ENCODE measurements at regions not wholly inside any gene's neighbourhood (a gene's known extent, or its start where the extent isn't known, plus 50 kb on each side); places are given as distances from the start of the nearest gene placed in this dataset.

- TF ChIP-seq MAX (IDR thresholded peaks at IDR 0.05) (no peak), TAF1 (IDR thresholded peaks at IDR 0.05; ENCODE audit: low read depth) (no peak), TCF12 (IDR thresholded peaks at IDR 0.05; ENCODE audit: low read depth) (no peak), FOXM1 (IDR thresholded peaks at IDR 0.05; ENCODE audit: borderline replicate concordance, low read depth) (no peak), TEAD4 (IDR thresholded peaks at IDR 0.05) (no peak), CEBPB (IDR thresholded peaks at IDR 0.05) (no peak), USF1 (IDR thresholded peaks at IDR 0.05) (no peak), YY1 (IDR thresholded peaks at IDR 0.05; ENCODE audit: low read depth) (no peak), NFIC (IDR thresholded peaks at IDR 0.05) (no peak)
- TF ChIP-seq, protein P1, sequence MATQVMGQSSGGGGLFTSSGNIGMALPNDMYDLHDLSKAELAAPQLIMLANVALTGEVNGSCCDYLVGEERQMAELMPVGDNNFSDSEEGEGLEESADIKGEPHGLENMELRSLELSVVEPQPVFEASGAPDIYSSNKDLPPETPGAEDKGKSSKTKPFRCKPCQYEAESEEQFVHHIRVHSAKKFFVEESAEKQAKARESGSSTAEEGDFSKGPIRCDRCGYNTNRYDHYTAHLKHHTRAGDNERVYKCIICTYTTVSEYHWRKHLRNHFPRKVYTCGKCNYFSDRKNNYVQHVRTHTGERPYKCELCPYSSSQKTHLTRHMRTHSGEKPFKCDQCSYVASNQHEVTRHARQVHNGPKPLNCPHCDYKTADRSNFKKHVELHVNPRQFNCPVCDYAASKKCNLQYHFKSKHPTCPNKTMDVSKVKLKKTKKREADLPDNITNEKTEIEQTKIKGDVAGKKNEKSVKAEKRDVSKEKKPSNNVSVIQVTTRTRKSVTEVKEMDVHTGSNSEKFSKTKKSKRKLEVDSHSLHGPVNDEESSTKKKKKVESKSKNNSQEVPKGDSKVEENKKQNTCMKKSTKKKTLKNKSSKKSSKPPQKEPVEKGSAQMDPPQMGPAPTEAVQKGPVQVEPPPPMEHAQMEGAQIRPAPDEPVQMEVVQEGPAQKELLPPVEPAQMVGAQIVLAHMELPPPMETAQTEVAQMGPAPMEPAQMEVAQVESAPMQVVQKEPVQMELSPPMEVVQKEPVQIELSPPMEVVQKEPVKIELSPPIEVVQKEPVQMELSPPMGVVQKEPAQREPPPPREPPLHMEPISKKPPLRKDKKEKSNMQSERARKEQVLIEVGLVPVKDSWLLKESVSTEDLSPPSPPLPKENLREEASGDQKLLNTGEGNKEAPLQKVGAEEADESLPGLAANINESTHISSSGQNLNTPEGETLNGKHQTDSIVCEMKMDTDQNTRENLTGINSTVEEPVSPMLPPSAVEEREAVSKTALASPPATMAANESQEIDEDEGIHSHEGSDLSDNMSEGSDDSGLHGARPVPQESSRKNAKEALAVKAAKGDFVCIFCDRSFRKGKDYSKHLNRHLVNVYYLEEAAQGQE (IDR thresholded peaks at IDR 0.05; ENCODE audit: low read depth), result no peak
Measured at GRCh38 chr6:71588490-71588889, 297.9 kb upstream of the RIMS1 start.

DNA sequence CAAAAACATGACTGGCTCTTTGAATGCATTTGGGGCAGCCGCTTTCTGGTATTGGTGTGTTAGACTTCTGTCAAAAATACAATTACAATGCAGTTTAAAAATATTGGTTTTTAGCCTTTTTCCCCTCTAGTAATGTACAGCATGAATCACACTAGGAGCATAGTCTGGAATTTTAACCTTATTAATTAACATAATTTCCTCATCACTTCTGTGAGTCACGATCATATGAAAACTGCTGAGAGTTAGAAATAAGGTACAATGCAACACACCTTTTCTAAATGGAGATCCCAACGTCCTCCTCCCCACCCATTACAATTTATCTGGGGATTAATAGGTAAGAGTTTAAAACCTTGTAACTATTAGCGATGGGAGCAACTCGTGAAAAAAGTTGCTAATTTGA, 297.1 kb upstream of the RIMS1 start:
- no peak for TF ChIP-seq EGR1 (IDR thresholded peaks at IDR 0.05)

GRCh38 chr6:71592643-71593042, 293.7 kb upstream of the RIMS1 start:
- TF ChIP-seq ZBTB7A (IDR thresholded peaks at IDR 0.05; ENCODE audit: low read depth) (no peak), EGR1 (IDR thresholded peaks at IDR 0.05) (no peak), EP300 (IDR thresholded peaks at IDR 0.05; ENCODE audit: borderline replicate concordance) (no peak), MAX (IDR thresholded peaks at IDR 0.05) (no peak), YY1 (IDR thresholded peaks at IDR 0.05; ENCODE audit: low read depth) (no peak), TCF12 (IDR thresholded peaks at IDR 0.05; ENCODE audit: low read depth) (no peak), TAF1 (IDR thresholded peaks at IDR 0.05; ENCODE audit: low read depth) (no peak), TEAD4 (IDR thresholded peaks at IDR 0.05) (no peak), FOXM1 (IDR thresholded peaks at IDR 0.05; ENCODE audit: borderline replicate concordance, low read depth) (no peak), CREB1 (IDR thresholded peaks at IDR 0.05; ENCODE audit: low read depth) (no peak), RAD21 (IDR thresholded peaks at IDR 0.05; ENCODE audit: low read depth) (no peak), CEBPB (IDR thresholded peaks at IDR 0.05) (no peak), USF1 (IDR thresholded peaks at IDR 0.05) (no peak)
- TF ChIP-seq, protein P1 (IDR thresholded peaks at IDR 0.05; ENCODE audit: low read depth), result no peak

DNA sequence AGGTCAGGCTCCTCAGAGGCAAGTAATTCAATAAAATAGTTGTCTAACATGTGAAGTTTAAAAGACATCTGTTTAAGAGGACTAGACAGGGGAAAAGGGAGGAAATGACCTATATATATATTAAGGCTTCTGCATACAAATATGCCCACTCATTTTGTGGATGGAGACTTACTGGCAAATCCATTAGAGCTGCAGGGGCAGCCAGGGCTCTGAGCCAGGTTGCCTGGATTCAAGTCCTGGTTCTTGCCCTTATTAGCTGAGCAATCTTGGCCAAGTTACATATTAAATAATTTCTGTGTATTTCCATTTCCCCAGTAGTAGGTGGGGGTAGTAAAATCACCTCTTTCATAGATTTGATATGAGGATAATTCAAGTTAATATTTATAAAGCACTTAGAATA, 287.0 kb upstream of the RIMS1 start:
- TF ChIP-seq TEAD4 (IDR thresholded peaks at IDR 0.05) (no peak), USF1 (IDR thresholded peaks at IDR 0.05) (no peak), CREB1 (IDR thresholded peaks at IDR 0.05; ENCODE audit: low read depth) (no peak), EP300 (IDR thresholded peaks at IDR 0.05; ENCODE audit: borderline replicate concordance) (no peak), NFIC (IDR thresholded peaks at IDR 0.05) (no peak), CEBPB (IDR thresholded peaks at IDR 0.05) (no peak), TAF1 (IDR thresholded peaks at IDR 0.05; ENCODE audit: low read depth) (no peak), ZBTB7A (IDR thresholded peaks at IDR 0.05; ENCODE audit: low read depth) (no peak), FOXM1 (IDR thresholded peaks at IDR 0.05; ENCODE audit: borderline replicate concordance, low read depth) (no peak), TCF12 (IDR thresholded peaks at IDR 0.05; ENCODE audit: low read depth) (no peak)

DNA sequence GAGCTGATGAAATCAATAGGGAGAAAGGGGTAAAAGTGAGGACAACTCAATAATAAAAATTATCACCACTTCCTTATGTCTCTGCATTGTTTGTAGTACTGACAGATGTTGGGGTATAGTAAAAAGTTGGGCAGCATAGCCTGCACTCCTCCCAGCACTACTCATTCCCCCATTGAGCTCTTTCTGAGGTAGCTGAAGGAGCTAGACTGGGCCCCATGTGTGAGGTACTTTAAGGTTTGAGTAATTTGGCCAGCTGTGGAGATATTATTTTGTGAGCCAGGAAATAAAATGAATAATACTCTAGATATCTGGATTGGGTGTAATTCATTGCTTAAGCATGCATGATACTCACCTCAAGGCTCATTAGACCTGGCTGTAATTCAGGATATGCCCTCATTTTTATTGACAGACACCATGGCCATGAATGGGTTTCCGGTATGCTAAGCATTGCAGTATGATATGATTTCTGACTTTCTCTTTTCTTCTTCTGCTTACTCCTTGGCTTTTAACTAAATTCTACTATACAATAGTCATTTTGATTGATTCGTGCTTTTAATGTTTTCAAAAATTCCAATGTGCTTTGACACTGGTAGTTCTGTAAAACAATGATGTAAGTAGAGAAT, 283.9 kb upstream of the RIMS1 start:
- TF ChIP-seq TCF12 (IDR thresholded peaks at IDR 0.05; ENCODE audit: low read depth) (peak; percentile 94), EGR1 (IDR thresholded peaks at IDR 0.05) (no peak), CREB1 (IDR thresholded peaks at IDR 0.05; ENCODE audit: low read depth) (no peak), FOXM1 (IDR thresholded peaks at IDR 0.05; ENCODE audit: borderline replicate concordance, low read depth) (peak; percentile 92), TAF1 (IDR thresholded peaks at IDR 0.05; ENCODE audit: low read depth) (no peak), TEAD4 (IDR thresholded peaks at IDR 0.05) (peak; percentile 97), EP300 (IDR thresholded peaks at IDR 0.05; ENCODE audit: borderline replicate concordance) (peak; percentile 94), ZBTB7A (IDR thresholded peaks at IDR 0.05; ENCODE audit: low read depth) (no peak), NFIC (IDR thresholded peaks at IDR 0.05) (peak; percentile 90)
- TF ChIP-seq, protein P1 (IDR thresholded peaks at IDR 0.05; ENCODE audit: low read depth), result no peak

Measured in Ishikawa (cell line).